Muscle layer of duodenum (tissue), 2 donors: ENCODE measurements at regions not wholly inside any gene's neighbourhood (a gene's known extent, or its start where the extent isn't known, plus 50 kb on each side); places are given as distances from the start of the nearest gene placed in this dataset.
A peak's percentile ranks its signal among the peaks of the same experiment; 100 is the strongest.
"Not testable (repeated sequence)": the region's sequence is repeated elsewhere in the genome, so short reads cannot be mapped to it uniquely, and the experiment has no call there.

Experiments used
- H3K27ac ChIP-seq: one replicate; pipeline ENCODE4 v1.7.0; 2013; ENCODE audit warnings: mild to moderate bottlenecking, low read length
- H3K27me3 ChIP-seq: one replicate; pipeline ENCODE4 v1.7.0; 2013; ENCODE audit warnings: low read depth, mild to moderate bottlenecking, control low read depth, low read length
- H3K36me3 ChIP-seq, 2 donors: one replicate each; pipeline ENCODE4 v1.7.0; 2013; ENCODE audit warnings: low read length in 2 of 2, control low read depth in 1 of 2, mild to moderate bottlenecking in 1 of 2; ENCODE audit not compliant: insufficient read depth in 2 of 2, control insufficient read depth in 1 of 2
- H3K4me1 ChIP-seq, 2 donors: one replicate each; pipeline ENCODE4 v1.7.0; 2013; ENCODE audit warnings: low read length in 2 of 2, mild to moderate bottlenecking in 2 of 2, control low read depth in 1 of 2, moderate library complexity in 1 of 2; ENCODE audit not compliant: insufficient read depth in 2 of 2, control insufficient read depth in 1 of 2
- H3K4me3 ChIP-seq, 2 donors: one replicate each; pipeline ENCODE4 v1.7.0; 2013; ENCODE audit warnings: low read length in 2 of 2, low read depth in 1 of 2, mild to moderate bottlenecking in 1 of 2
- H3K9me3 ChIP-seq, 2 donors: one replicate each; pipeline ENCODE4 v1.7.0; 2013; ENCODE audit warnings: low read length in 2 of 2, control low read depth in 1 of 2, mild to moderate bottlenecking in 1 of 2; ENCODE audit not compliant: control insufficient read depth in 1 of 2
- donor health status: healthy.

- Histone ChIP-seq H3K4me3 (no peak overlapping the region), H3K4me1 (no peaks in the 10 kb centered on the region), H3K27ac (no peak overlapping the region)
Measured at GRCh38 chr3:66639809-66640356, 139.1 kb upstream of the LRIG1 start.

DNA sequence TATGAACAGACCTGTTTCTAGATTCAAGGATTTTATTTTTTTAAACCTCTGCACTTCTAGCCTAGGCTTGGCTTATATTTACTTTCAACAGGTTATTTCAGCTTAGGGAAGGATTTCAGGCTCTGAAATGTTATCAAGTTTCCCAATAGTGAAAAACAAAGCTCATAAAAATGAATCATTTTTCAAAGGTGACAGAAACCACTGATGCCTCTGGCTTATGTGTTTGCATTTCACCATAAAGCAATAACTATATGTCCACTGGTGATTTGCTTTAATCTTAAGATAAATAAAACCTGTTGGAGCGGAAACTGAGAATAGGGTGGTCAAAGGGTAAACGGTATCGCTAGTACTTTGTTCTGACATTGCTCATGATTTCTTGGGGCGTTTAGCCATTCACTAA is 141.2 kb upstream of the LRIG1 start:
- Histone ChIP-seq H3K27ac (no peak overlapping the region), H3K9me3 (peaks cover 3 to 7% of the 10 kb centered on the region in 2 donors)

More at GRCh38 chr3:66639809-66640356, 139.1 kb upstream of the LRIG1 start:
- no peaks in the 10 kb centered on the region for H3K27me3 ChIP-seq
- H3K36me3 ChIP-seq, result no peaks in the 10 kb centered on the region
- H3K9me3 ChIP-seq, result peaks cover 3 to 5% of the 10 kb centered on the region in 2 donors

GRCh38 chr3:66642484-66642883 is 141.7 kb upstream of the LRIG1 start:
- Histone ChIP-seq H3K9me3 (peaks cover 3 to 7% of the 10 kb centered on the region in 2 donors), H3K4me3 (no peak overlapping the region), H3K36me3 (no peaks in the 10 kb centered on the region), H3K27me3 (no peaks in the 10 kb centered on the region), H3K4me1 (no peaks in the 10 kb centered on the region), H3K27ac (no peak overlapping the region)

More for the DNA sequence above, 141.2 kb upstream of the LRIG1 start:
- Histone ChIP-seq H3K27me3 (no peaks in the 10 kb centered on the region), H3K4me3 (peak overlapping the region in 1 of 2 donors; percentile 22), H3K36me3 (no peaks in the 10 kb centered on the region), H3K4me1 (no peaks in the 10 kb centered on the region)

DNA sequence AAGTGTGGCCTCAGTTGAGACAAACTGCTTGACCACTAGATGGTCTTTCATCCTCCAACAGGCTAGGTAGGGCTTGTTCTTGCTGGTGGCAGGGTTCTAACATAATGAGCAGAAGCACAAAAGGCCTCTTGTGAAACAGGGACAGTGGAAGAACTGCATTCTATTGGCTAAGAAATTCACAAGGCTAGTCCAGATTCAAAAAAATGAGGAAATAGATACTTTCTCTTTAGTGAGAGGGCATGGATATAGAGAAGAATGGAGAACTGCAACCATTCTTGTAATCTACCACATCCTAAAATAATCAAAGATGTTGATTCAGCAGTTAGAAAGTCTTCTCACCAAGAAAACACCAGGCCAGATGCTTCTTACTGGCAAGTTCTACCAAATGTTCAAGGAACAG is 143.7 kb upstream of the LRIG1 start:
- Histone ChIP-seq H3K4me3 (no peak overlapping the region), H3K27me3 (no peaks in the 10 kb centered on the region), H3K9me3 (peaks cover 3 to 7% of the 10 kb centered on the region in 2 donors), H3K27ac (no peak overlapping the region), H3K36me3 (no peaks in the 10 kb centered on the region), H3K4me1 (no peaks in the 10 kb centered on the region)

DNA sequence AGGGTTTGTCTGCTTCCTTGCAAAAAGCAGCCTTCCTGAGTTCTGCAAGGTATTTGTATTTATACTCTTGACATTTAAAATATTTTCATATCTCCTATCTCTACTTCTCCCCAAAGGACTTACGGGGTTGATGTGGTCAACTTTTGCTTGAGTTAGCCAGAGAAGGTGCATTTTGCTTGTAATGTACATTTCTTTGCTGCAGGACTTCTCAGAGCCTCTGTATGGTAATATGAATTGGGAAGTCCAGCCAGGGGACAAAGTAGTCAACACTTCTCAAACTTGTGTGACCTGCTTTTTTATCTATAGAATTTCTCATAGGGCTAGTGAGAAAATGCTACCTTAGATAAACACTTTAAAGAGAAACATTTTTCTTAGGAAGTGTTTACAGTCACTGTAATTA is 148.2 kb upstream of the LRIG1 start:
- Histone ChIP-seq H3K4me1 (no peaks in the 10 kb centered on the region), H3K27me3 (no peaks in the 10 kb centered on the region), H3K27ac (no peak overlapping the region), H3K9me3 (peaks cover 3 to 7% of the 10 kb centered on the region in 2 donors), H3K36me3 (no peaks in the 10 kb centered on the region), H3K4me3 (no peak overlapping the region)

GRCh38 chr3:66651520-66651919 is 150.7 kb upstream of the LRIG1 start:
- H3K27ac ChIP-seq, H3K4me3 ChIP-seq, H3K27me3 ChIP-seq, H3K36me3 ChIP-seq, H3K9me3 ChIP-seq, H3K4me1 ChIP-seq: not testable (repeated sequence)

DNA sequence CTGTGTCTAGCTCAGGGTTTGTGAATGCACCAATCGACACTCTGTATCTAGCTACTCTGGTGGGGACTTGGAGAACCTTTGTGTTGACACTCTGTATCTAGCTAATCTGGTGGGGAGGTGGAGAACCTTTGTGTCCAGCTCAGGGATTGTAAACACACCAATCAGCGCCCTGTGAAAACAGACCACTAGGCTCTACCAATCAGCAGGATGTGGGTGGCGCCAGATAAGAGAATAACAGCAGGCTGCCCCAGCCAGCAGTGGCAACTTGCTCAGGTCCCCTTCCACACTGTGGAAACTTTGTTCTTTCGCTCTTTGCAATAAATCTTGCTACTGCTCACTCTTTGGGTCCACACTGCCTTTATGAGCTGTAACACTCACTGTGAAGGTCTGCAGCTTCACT is 151.3 kb upstream of the LRIG1 start:
- H3K27me3 ChIP-seq, H3K36me3 ChIP-seq, H3K4me3 ChIP-seq, H3K27ac ChIP-seq, H3K4me1 ChIP-seq, H3K9me3 ChIP-seq: not testable (repeated sequence)

DNA sequence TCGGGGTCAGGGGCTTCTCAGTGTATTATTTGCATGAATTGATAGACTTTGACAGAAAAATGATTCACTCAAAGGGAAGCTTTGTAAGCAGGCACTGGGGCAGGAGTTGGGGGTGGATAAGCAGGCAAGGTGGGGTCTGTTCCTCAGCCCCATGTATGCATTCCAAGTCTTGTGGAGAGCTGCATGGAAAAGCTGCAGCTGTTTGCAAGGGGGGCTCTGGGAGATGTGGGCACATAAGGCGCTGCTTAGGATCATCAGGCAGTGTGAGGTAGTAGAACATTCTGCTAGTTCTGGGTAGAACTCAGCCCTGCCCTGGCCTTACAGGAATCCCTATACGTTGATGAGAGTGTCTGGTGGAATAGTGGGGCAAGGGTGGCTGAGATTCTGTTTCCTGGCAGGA is 154.2 kb upstream of the LRIG1 start:
- no peak overlapping the region for H3K27ac ChIP-seq
- no peaks in the 10 kb centered on the region for H3K36me3 ChIP-seq

GRCh38 chr3:66655671-66656070 is 154.8 kb upstream of the LRIG1 start:
- H3K36me3 ChIP-seq, result no peaks in the 10 kb centered on the region
- no peak overlapping the region for H3K4me3 ChIP-seq
- H3K27ac ChIP-seq, result no peak overlapping the region
- H3K4me1 ChIP-seq, result peaks cover 0 to 9% of the 10 kb centered on the region in 2 donors
- H3K27me3 ChIP-seq, result no peaks in the 10 kb centered on the region
- H3K9me3 ChIP-seq, result no peaks in the 10 kb centered on the region

More for the DNA sequence above, 154.2 kb upstream of the LRIG1 start:
- Histone ChIP-seq H3K4me1 (peaks cover 0 to 9% of the 10 kb centered on the region in 2 donors), H3K9me3 (no peaks in the 10 kb centered on the region), H3K27me3 (no peaks in the 10 kb centered on the region), H3K4me3 (no peak overlapping the region)

- H3K9me3 ChIP-seq, result no peaks in the 10 kb centered on the region
- no peaks in the 10 kb centered on the region for H3K27me3 ChIP-seq
- peaks cover 0 to 9% of the 10 kb centered on the region in 2 donors for H3K4me1 ChIP-seq
- no peaks in the 10 kb centered on the region for H3K36me3 ChIP-seq
- no peak overlapping the region for H3K4me3 ChIP-seq
- no peak overlapping the region for H3K27ac ChIP-seq
Measured at GRCh38 chr3:66656609-66657008, 155.8 kb upstream of the LRIG1 start.

DNA sequence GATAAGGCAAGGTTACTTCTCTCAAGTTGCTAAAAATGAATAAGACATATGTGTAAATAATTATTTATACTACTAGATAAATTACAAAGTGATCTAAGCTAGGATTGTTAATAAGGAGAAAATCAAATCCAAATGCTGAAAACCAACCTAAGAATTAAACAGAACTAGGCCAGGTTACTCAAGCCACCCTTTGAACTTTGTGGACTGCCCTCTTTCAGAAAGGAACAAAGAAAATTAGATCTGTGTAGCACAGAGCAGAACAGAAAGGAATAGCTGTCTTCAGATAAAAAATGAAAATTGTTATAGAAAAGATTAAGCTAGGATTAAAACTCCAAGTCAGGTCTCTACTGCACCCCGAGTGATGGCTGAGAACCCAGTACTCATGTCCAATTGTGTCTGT is 158.2 kb upstream of the LRIG1 start:
- H3K4me3 ChIP-seq, result no peak overlapping the region
- no peaks in the 10 kb centered on the region for H3K36me3 ChIP-seq
- H3K9me3 ChIP-seq, result no peaks in the 10 kb centered on the region

DNA sequence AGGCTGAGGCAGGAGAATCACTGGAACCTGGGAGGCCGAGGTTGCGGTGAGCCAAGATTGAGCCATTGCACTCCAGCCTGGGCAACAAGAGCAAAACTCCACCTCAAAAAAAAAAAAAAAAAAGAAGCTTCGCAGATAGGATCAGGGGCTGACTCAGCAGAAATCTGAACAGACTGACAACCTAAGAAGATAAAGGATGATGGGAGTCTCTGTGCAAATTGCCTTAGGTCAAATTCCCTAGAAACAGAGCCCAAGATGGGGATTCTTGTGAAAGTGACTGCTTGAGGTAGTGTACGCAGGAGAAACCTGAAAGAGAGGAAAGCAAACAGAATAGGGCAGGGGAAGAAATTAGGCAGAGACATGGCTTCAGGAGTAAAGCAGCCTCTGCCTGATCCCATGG is 160.8 kb upstream of the LRIG1 start:
- H3K9me3 ChIP-seq, result no peaks in the 10 kb centered on the region
- H3K4me1 ChIP-seq, result no peaks in the 10 kb centered on the region
- H3K27ac ChIP-seq, result no peak overlapping the region
- H3K27me3 ChIP-seq, result no peaks in the 10 kb centered on the region
- no peaks in the 10 kb centered on the region for H3K36me3 ChIP-seq
- no peak overlapping the region for H3K4me3 ChIP-seq

More for the DNA sequence above, 158.2 kb upstream of the LRIG1 start:
- H3K27ac ChIP-seq, result no peak overlapping the region
- H3K4me1 ChIP-seq, result peaks cover 0 to 9% of the 10 kb centered on the region in 2 donors
- H3K27me3 ChIP-seq, result no peaks in the 10 kb centered on the region
